H9 (cell line): ENCODE measurements at regions not wholly inside any gene's neighbourhood (a gene's known extent, or its start where the extent isn't known, plus 50 kb on each side); places are given as distances from the start of the nearest gene placed in this dataset.

Experiments
- DNase-seq: peaks from one replicate; pipeline ENCODE4 v3.0.0-alpha.2; 2017
- H2AFZ ChIP-seq: one replicate; pipeline ENCODE4 v1.6.1; 2013; ENCODE audit warnings: mild to moderate bottlenecking, low read length, control low read depth, moderate library complexity
- H2AK5ac ChIP-seq: 2 replicates; pipeline ENCODE4 v1.6.1; 2013; ENCODE audit warnings: low read length, control low read depth, mixed read lengths; ENCODE audit not compliant: insufficient read length
- H2BK120ac ChIP-seq: one replicate; pipeline ENCODE4 v1.6.1; 2013; ENCODE audit warnings: low read depth, mild to moderate bottlenecking, low read length, control low read depth, inconsistent platforms; ENCODE audit not compliant: poor library complexity, severe bottlenecking
- H2BK12ac ChIP-seq: 2 replicates; pipeline ENCODE4 v1.6.1; 2013; ENCODE audit warnings: low read length, control low read depth, mixed read lengths, low read depth; ENCODE audit not compliant: insufficient read length
- H2BK15ac ChIP-seq: 2 replicates; pipeline ENCODE4 v1.6.1; 2013; ENCODE audit warnings: low read depth, low read length, control low read depth
- H2BK20ac ChIP-seq: one replicate; pipeline ENCODE4 v1.6.1; 2013; ENCODE audit warnings: low read depth, mild to moderate bottlenecking, low read length, control low read depth, inconsistent platforms; ENCODE audit not compliant: poor library complexity, severe bottlenecking
- H2BK5ac ChIP-seq: 2 replicates; pipeline ENCODE4 v1.6.1; 2013; ENCODE audit warnings: low read length, control low read depth, mixed read lengths; ENCODE audit not compliant: insufficient read length
- H3K14ac ChIP-seq: 2 replicates; pipeline ENCODE4 v1.6.1; 2013; ENCODE audit warnings: low read length, control low read depth; ENCODE audit not compliant: insufficient read depth
- H3K18ac ChIP-seq: 2 replicates; pipeline ENCODE4 v1.6.1; 2013; ENCODE audit warnings: low read depth, mild to moderate bottlenecking, mixed read lengths, low read length, control low read depth; ENCODE audit not compliant: insufficient read length
- H3K23ac ChIP-seq: 2 replicates; pipeline ENCODE4 v1.6.1; 2013; ENCODE audit warnings: low read length, control low read depth, mixed read lengths, low read depth; ENCODE audit not compliant: insufficient read length
- H3K23me2 ChIP-seq: 2 replicates; pipeline ENCODE4 v1.6.1; 2013; ENCODE audit warnings: low read depth, mild to moderate bottlenecking, mixed read lengths, low read length, control low read depth; ENCODE audit not compliant: insufficient read length, poor library complexity, severe bottlenecking
- H3K27ac ChIP-seq: 2 replicates; pipeline ENCODE4 v1.5.1; 2013; ENCODE audit warnings: low read length, control low read depth, mixed read lengths, low read depth; ENCODE audit not compliant: insufficient read length
- H3K27me3 ChIP-seq: 2 replicates; pipeline ENCODE4 v1.6.1; 2013; ENCODE audit warnings: low read length, control low read depth, inconsistent platforms; ENCODE audit not compliant: insufficient read depth
- H3K4ac ChIP-seq: 2 replicates; pipeline ENCODE4 v1.6.1; 2013; ENCODE audit warnings: low read depth, mild to moderate bottlenecking, control low read depth, inconsistent platforms, low read length, moderate library complexity
- H3K4me1 ChIP-seq: 2 replicates; pipeline ENCODE4 v1.6.1; 2013; ENCODE audit warnings: low read length, control low read depth, inconsistent platforms; ENCODE audit not compliant: insufficient read depth
- H3K4me2 ChIP-seq: 2 replicates; pipeline ENCODE4 v1.6.1; 2013; ENCODE audit warnings: low read length, control low read depth, mixed read lengths; ENCODE audit not compliant: insufficient read length, insufficient read depth
- H3K56ac ChIP-seq: 2 replicates; pipeline ENCODE4 v1.6.1; 2013; ENCODE audit warnings: low read depth, mild to moderate bottlenecking, mixed read lengths, low read length, control low read depth; ENCODE audit not compliant: insufficient read length
- H3K79me1 ChIP-seq: 2 replicates; pipeline ENCODE4 v1.6.1; 2013; ENCODE audit warnings: low read depth, mild to moderate bottlenecking, moderate library complexity, low read length, control low read depth, inconsistent platforms; ENCODE audit not compliant: insufficient read depth, poor library complexity, severe bottlenecking
- H3K79me2 ChIP-seq: 2 replicates; pipeline ENCODE4 v1.6.1; 2013; ENCODE audit warnings: low read length, control low read depth, inconsistent platforms; ENCODE audit not compliant: insufficient read depth
- H3K9ac ChIP-seq: 2 replicates; pipeline ENCODE4 v1.6.1; 2013; ENCODE audit warnings: low read length, control low read depth, mixed read lengths; ENCODE audit not compliant: insufficient read length; ENCODE audit errors: extremely low read depth
- H3K9me3 ChIP-seq: one replicate; pipeline ENCODE4 v1.6.1; 2013; ENCODE audit warnings: low read depth, low read length, inconsistent platforms; ENCODE audit not compliant: control insufficient read depth
- H3T11ph ChIP-seq: one replicate; pipeline ENCODE4 v1.6.1; 2013; ENCODE audit warnings: mild to moderate bottlenecking, low read length, control low read depth, inconsistent platforms
- H4K20me1 ChIP-seq: one replicate; pipeline ENCODE4 v1.6.1; 2013; ENCODE audit not compliant: control insufficient read depth, insufficient read length, insufficient read depth
- H4K5ac ChIP-seq: 2 replicates; pipeline ENCODE4 v1.6.1; 2013; ENCODE audit warnings: low read depth, mild to moderate bottlenecking, mixed read lengths, low read length, control low read depth; ENCODE audit not compliant: insufficient read length
- H4K8ac ChIP-seq: replicated peaks from 2 replicates; pipeline ENCODE4 v1.6.1; 2013; ENCODE audit warnings: low read length, control low read depth, mixed read lengths, low read depth; ENCODE audit not compliant: insufficient read length
- H4K91ac ChIP-seq: 2 replicates; pipeline ENCODE4 v1.6.1; 2013; ENCODE audit warnings: low read depth, mild to moderate bottlenecking, moderate library complexity, mixed read lengths, low read length, control low read depth; ENCODE audit not compliant: insufficient read length
- H3K27ac Mint-ChIP-seq, 3 experiments: 2 replicates in 2 of 3; 3 replicates in 1 of 3; pipeline ENCODE4 v1.8.0; 2020 to 2021; ENCODE audit warnings: mixed read lengths in 3 of 3, mild to moderate bottlenecking in 1 of 3, moderate library complexity in 1 of 3
- H3K27me3 Mint-ChIP-seq: 2 replicates; pipeline ENCODE4 v1.8.0; 2021; ENCODE audit warnings: low read depth, mild to moderate bottlenecking, moderate library complexity, mixed read lengths
- H3K36me3 Mint-ChIP-seq, 3 experiments: 2 replicates in 2 of 3; 3 replicates in 1 of 3; pipeline ENCODE4 v1.8.0; 2020 to 2021; ENCODE audit warnings: low read depth in 3 of 3, mixed read lengths in 3 of 3; ENCODE audit not compliant: insufficient read depth in 1 of 3
- H3K4me1 Mint-ChIP-seq, 2 experiments: 2 replicates each; pipeline ENCODE4 v1.8.0; 2020; ENCODE audit warnings: mixed read lengths in 2 of 2
- H3K4me3 Mint-ChIP-seq, 2 experiments: 2 replicates in 1 of 2; 3 replicates in 1 of 2; pipeline ENCODE4 v1.8.0; 2020 to 2021; ENCODE audit warnings: mild to moderate bottlenecking in 2 of 2, mixed read lengths in 2 of 2, moderate library complexity in 1 of 2
- H3K9me3 Mint-ChIP-seq, 2 experiments: 2 replicates in 1 of 2; 3 replicates in 1 of 2; pipeline ENCODE4 v1.8.0; 2020; ENCODE audit warnings: mild to moderate bottlenecking in 2 of 2, mixed read lengths in 2 of 2, moderate library complexity in 1 of 2
- CTCF ChIP-seq: fragments of 200-600 bp; sonication (generic); conservative IDR thresholded peaks from 3 replicates; pipeline ENCODE4 v1.8.0; 2021; ENCODE audit warnings: antibody characterized with exemption, mild to moderate bottlenecking
- WGBS: extraction: QIAGEN DNeasy Blood & Tissue Kit; methylation state at CpG from one replicate; pipeline ENCODE4 v1.1.7; 2013; ENCODE audit warnings: missing lambda C conversion rate, low lambda C conversion rate, mixed read lengths; ENCODE audit not compliant: insufficient read length; ENCODE audit errors: extremely low coverage; 5-methylcytosine and 5-hydroxymethylcytosine counted together

GRCh38 chr6:147861696-147862095 lies 353.2 kb downstream of the SAMD5 start:
- Histone ChIP-seq H2BK120ac (no peak overlapping the region), H3K9ac (no peak overlapping the region), H3K79me2 (no peaks in the 10 kb centered on the region), H2BK20ac (no peak overlapping the region), H2BK12ac (no peak overlapping the region), H3K4ac (no peak overlapping the region), H4K8ac (no peak overlapping the region), H3K4me1 (no peaks in the 10 kb centered on the region), H3K56ac (no peak overlapping the region), H3K18ac (no peak overlapping the region), H3K23me2 (no peaks in the 10 kb centered on the region), H2AFZ (no peak overlapping the region), H2AK5ac (no peak overlapping the region), H3K14ac (no peak overlapping the region), H3K23ac (no peak overlapping the region), H4K91ac (no peak overlapping the region), H3K27ac (no peak overlapping the region), H4K5ac (no peak overlapping the region), H2BK5ac (no peak overlapping the region), H3T11ph (no peak overlapping the region), H2BK15ac (no peak overlapping the region), H3K79me1 (no peaks in the 10 kb centered on the region), H3K4me2 (no peak overlapping the region), H4K20me1 (no peaks in the 10 kb centered on the region), H3K9me3 (no peaks in the 10 kb centered on the region), H3K27me3 (no peaks in the 10 kb centered on the region)
- no peak for TF ChIP-seq CTCF
- no peak for DNase-seq
- Mint-ChIP-seq H3K4me1 (peaks cover 4% of the 10 kb centered on the region in 2 experiments), H3K9me3 (no peaks in the 10 kb centered on the region), H3K27ac (no peak overlapping the region), H3K4me3 (no peak overlapping the region), H3K36me3 (no peaks in the 10 kb centered on the region), H3K27me3 (no peaks in the 10 kb centered on the region)
- no CpG with 5 or more reads among the region's 2 CpGs for WGBS
